NCI-H69 (cell line): ENCODE measurements at regions not wholly inside any gene's neighbourhood (a gene's known extent, or its start where the extent isn't known, plus 50 kb on each side); places are given as distances from the start of the nearest gene placed in this dataset.

Experiments
- DNase-seq: peaks from one replicate; lab custom pipeline; 2025; lab: John Stamatoyannopoulos, UW

DNA sequence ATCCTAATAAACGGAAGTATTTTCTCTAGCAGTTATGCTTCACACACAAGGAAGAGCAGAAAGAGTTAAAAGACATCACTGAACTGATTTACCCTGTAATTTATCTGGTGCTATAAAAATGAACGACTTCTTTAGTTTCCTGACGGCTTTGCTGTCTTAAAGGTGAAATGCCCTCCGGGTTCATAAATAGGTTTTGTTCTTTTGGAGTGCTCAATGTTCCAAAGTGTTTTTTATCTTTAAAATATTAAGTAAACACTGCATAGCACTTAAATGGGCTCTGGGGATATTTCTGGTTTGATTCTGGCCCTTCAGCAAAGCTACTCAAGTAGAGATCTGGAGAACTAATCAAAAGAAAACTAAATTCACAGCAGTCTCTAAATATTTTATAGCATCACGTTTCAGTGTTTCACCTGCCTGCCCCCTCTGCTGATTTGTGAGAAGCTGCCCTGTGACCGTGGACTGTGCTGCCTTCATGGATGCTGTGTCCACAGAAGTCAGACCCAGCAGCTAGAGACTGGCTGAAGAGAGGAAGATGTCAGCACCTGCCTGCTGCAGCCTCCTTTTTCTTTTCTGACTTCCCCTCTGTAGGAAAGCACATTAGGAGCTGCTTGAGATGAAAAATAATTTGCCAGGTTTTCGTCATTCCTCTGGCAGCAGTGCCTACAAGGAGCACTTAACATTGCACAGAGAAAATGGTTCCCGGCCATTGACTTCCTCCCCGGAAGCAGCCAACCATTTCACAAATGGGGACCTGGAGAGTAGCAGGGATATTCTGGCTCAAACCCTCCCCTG lies 205.1 kb upstream of the FSCB start:
- peak; percentile 74 for DNase-seq

GRCh38 chr14:44701563-44702263 lies 194.6 kb upstream of the FSCB start:
- peak; percentile 48 for DNase-seq

DNA sequence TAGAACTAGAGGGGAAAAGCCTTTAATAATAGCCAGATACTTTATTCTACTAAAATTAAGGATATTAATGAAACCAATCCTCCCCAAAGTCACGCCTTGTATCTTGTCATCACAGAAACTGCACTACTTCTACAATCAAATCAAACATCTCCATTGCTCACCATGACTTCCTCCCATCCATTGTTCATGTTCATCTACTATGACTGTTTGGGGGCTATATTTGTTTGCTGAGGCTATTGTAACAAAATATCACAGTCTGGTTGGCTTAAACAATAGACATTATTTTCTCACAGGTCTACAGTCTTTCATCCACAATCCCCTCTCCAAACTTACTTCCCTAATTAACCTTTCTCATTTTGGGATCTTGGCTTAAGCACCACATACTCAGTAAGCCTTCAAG lies 193.6 kb upstream of the FSCB start:
- DNase-seq, result peak; percentile 65

- DNase-seq, result peak; percentile 45
Measured at GRCh38 chr14:44700184-44700583, 193.1 kb upstream of the FSCB start.

- DNase-seq, result no peak
Measured at GRCh38 chr14:44699391-44699790, 192.3 kb upstream of the FSCB start.

DNA sequence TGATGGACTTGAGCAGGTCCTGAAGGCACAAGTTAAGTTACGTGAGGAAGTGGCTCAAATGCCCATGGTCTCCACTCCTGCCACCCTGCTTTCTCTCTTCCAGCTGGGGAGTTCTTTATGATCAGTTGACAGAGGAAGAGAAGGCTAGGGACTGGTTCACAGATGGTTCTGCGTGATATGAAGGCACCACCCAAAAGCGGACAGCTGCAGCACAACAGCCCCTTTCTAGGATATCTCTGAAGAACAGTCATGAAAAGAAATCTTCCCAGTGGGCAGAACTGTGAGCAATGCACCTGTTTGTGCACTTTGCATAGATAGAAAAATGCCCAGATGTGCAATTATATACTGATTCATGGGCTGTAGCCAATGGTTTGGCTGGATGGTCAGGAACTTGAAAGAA lies 162.4 kb upstream of the FSCB start:
- DNase-seq, result no peak

DNA sequence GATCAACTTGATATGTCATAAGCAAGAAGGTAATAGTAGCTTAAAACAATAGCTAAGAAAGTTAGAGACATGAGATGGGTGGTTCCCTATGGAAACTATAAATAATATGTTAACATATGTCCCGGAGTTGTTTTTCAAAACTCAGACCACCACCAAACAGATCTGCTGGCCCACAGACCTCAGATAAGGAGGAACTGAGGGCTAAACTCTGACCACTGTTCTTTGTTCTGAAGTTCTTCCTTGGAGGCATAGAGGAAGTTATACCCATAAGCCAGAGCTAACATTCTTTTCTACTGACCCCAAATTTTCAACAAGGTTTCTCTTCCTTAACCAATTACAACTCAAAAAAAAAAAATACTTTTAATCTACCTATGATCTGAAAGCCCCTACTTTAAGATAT lies 156.1 kb upstream of the FSCB start:
- no peak for DNase-seq

- no peak for DNase-seq
Measured at GRCh38 chr14:44662250-44662891, 155.3 kb upstream of the FSCB start.

- no peak for DNase-seq
Measured at GRCh38 chr14:44658389-44658696, 151.3 kb upstream of the FSCB start.

DNA sequence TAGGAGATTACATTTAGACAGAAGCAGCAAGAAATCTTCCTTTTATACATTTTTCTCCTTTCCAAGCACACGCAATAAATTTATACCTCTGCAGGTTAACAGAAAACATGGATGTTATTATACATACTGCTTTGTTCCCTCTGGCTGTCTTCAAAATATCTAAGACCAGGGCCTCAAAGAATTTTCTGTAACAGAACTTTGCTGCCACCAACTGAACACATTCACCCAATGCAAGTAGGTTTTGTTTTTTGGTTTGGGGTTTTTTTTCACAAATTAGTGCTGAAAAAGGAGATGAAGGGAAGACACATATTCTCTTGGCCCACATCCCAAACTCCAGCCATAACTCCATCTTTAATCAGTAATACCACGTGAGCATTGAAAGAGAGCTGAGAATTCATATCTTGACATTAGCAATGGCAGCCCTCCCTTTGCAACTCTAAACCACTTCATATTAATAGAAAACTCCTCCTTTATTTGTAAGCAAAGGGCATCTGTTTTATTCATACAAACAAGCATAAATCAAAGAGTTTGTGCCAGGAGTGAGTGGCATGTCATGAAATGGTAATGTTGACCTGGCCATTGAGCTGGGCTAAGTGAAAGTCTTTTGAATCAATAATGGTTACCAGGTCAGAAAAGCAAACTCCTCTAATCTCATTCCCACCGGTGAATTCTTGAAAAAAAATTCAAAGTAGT lies 150.8 kb upstream of the FSCB start:
- DNase-seq, result peak; percentile 85

DNA sequence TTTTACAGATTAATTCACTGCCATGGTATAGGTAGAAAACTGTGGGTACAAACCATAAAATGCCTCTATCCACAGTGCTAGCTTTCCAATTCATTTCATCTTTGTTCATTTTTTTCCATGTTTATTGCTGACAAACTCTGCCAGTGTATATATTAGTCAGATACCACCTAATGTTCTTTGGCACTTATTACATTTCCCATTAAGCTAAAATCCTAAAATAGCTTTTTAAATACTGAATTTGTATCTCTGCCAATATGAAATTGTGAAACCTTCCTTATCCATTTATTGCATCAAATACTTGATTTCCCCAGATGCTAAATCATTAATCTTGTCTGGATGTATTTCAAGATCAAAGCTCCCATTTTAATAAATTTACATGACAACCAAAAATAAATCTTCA lies 150.1 kb upstream of the FSCB start:
- DNase-seq, result peak; percentile 68

DNA sequence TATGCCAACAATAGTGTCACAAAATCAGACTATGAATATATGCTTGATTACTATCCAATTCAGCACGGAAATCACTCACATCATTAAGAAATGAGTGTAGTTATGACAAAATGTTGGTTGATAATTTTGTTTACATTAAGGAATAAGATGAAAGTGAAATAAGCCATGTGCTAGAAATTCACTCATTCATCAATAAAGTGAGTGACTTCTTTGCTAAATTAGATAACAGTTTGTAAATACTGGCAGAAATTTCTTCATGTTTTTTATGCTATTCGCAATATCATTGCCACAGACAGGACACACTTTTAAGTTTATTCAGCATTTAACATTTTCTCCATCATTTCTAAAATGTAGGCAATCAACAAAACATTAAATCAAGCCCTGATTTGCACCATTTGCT lies 147.5 kb upstream of the FSCB start:
- no peak for DNase-seq

DNA sequence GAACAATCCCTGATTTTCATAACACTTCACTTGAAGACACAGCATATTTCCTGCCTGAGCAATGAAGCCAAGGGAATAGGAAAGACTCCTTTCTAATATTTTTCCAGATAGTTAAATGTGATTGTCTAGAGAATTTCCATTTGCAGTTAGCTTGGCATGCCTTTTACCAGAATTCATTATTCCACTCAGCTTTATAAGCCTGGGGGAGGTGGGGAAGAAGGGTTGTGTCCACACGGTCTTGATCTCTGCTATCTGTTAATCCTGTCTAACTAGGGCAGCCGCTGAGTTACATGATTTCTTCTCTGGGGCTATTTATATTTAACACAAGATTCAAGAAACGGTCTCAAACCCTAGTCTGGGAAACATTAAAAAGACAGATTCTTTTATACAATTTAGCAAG lies 146.6 kb upstream of the FSCB start:
- no peak for DNase-seq

DNA sequence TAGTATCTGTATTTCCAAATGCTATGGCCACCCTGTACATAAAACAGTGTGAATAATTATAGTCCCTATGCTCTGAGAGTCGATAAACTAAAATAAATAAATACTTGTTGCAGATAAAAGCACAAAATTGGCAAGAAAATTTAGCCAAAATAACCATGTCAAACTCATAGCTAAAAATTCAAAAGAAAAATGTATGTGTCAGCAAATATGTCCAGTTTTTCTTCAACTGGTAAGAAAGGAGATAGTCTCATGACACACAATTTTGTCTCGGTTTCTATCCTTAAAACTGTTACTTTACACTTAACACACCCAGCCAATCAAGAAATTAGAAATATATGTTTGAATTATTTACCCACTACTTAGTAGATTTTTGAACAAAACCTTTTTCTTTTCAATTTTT lies 145.6 kb upstream of the FSCB start:
- no peak for DNase-seq

GRCh38 chr14:44649061-44649460 lies 142.0 kb upstream of the FSCB start:
- DNase-seq, result no peak

DNA sequence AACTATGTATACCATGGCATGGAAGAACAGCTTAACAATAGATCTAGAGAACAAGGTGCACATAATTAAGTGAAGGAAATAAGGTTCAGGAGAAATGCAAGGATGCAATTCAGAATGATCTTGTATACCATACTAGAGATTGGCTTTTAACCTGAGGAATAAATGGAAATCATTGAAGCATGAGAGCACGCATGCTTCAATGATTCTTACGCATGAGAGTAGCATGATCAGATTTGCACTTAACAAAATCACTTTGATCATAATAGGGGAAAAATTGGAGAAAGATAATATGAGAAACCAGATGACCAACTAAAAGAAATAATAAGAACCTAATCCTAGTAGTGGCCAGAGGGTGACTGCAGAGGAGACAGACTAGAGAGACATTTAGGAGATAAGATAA lies 133.3 kb upstream of the FSCB start:
- no peak for DNase-seq

DNA sequence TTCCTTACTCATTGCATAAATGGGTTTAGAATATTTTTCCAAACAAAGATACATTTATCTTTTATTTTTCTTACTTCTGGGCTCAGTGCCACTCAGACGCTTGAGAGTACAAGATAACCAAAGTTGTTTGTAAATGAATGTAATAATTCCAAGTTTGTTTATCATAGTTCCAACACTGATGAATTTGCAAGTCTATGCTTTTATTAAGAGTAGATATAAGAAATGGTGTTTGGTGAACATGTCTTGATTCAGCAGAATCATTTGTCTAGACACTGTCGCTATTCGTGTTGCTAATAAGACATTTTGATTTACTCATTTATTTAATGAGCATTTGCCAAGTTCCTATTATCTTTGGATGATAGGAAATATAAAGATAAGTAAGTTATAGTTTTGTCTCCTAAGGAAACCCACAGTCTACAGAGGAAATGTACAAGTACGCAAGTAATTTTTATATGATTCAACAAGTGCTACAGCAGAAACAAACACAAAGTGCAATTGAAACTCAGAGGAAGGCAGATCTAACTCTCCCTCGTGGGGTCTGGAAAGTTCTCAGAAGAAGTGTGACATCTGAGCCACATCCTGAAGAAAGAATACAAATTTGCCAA lies 132.8 kb upstream of the FSCB start:
- DNase-seq, result no peak

DNA sequence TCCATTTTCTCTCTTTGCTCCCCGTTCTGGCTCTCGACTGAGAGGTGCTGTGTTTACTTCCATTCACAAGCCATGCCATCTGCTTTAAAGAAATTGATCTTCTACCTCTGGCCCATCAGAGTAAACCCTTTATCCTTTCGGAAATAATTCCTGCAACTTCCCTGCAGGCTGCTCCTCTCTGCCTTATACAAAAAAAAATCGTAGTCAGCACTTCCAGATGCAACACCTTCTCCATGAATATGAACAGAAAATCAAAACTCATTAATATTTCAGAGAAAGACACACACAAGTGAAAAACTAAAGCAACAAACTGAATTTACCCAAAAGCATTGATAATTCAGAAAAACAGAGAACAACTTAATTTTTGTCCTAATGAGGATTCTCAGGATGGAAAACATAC lies 127.6 kb upstream of the FSCB start:
- no peak for DNase-seq

DNA sequence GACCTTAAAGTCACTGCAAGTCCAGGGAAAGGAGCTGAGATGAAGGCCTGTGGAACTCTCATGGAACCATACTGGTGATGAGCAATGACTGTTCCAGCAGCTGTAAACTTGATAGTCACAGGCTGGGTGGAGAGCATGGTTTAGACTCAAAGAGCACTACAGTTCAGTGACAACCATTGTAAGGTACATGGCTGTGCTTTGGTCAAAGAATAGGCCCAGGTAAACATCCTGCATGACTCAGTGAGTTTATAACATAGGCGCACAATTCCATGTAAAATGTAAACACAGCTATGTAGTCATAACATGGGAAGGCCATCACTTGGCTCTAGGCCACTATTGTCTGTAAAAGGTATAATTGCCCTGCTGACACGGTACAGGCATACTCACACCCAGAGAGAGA lies 119.3 kb upstream of the FSCB start:
- DNase-seq, result peak; percentile 87

DNA sequence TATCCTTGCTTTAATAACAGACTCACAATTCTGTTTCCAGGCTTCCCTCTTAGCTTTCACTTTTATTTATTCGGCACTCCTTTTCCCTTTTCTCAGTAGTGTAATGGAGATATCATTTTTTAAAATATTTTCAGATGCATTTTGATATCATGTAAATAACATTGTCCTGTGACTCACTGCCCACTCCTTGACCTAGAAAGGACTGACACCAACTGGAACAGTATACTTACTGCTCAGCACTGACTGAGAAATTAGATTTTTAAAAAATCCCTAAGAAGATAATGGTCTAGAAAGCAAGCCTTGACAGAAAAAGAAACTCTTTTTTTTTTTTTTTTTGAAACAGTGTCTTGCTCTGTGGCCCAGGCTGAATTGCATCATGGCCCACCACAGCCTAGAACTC lies 118.0 kb upstream of the FSCB start:
- no peak for DNase-seq

- no peak for DNase-seq
Measured at GRCh38 chr14:44620121-44621019, 113.3 kb upstream of the FSCB start.
